Stomach (tissue), 8 donors: ENCODE measurements at regions not wholly inside any gene's neighbourhood (a gene's known extent, or its start where the extent isn't known, plus 50 kb on each side); places are given as distances from the start of the nearest gene placed in this dataset.

ENCODE experiments used
- DNase-seq, 2 donors: peaks; one replicate each; pipeline versions ENCODE4 v3.0.0 to v3.0.0-alpha.2; 2013 to 2019
- H3K27ac ChIP-seq, 5 donors: fragments of 200-600 bp in 4 of 5; sonication (generic) in 4 of 5; one replicate each; pipeline ENCODE4 v1.5.1; 2013 to 2019; ENCODE audit warnings: mild to moderate bottlenecking in 1 of 5, moderate library complexity in 1 of 5
- H3K27me3 ChIP-seq, 3 donors: fragments of 200-600 bp; sonication (generic); one replicate each; pipeline ENCODE4 v1.5.1; 2017 to 2019; ENCODE audit warnings: mixed run types in 1 of 3
- H3K36me3 ChIP-seq, 4 donors: fragments of 200-600 bp; sonication (generic); 1 replicate in 3 of 4; 2 replicates in 1 of 4; pipeline ENCODE4 v1.5.1; 2016 to 2019
- H3K4me1 ChIP-seq, 4 donors: fragments of 200-600 bp; sonication (generic); one replicate each; pipeline ENCODE4 v1.5.1; 2016 to 2019
- H3K4me3 ChIP-seq, 4 donors: fragments of 200-600 bp; sonication (generic) in 3 of 4; one replicate each; pipeline ENCODE4 v1.5.1; 2016 to 2019; ENCODE audit warnings: mild to moderate bottlenecking in 1 of 4
- H3K9me3 ChIP-seq, 4 donors: fragments of 200-600 bp; sonication (generic); one replicate each; pipeline ENCODE4 v1.5.1; 2016 to 2019
- CTCF ChIP-seq, 7 experiments: fragments of 450-650 bp in 4 of 7; fragments of 200-600 bp in 3 of 7; sonication (generic) in 3 of 7; IDR thresholded peaks; one replicate each; pipeline ENCODE4 v1.5.1; 2016 to 2019; ENCODE audit warnings: antibody characterized with exemption in 7 of 7, control low read depth in 2 of 7, mild to moderate bottlenecking in 1 of 7
- EP300 ChIP-seq: sonication (generic); formaldehyde crosslinking; IDR thresholded peaks from one replicate; pipeline ENCODE4 v1.6.1; 2017; ENCODE audit warnings: antibody characterized with exemption
- POLR2A ChIP-seq, 4 donors: fragments of 450-650 bp; IDR thresholded peaks; one replicate each; pipeline ENCODE4 v1.6.1; 2016; ENCODE audit warnings: antibody characterized with exemption in 4 of 4, control low read depth in 2 of 4, mild to moderate bottlenecking in 1 of 4, moderate library complexity in 1 of 4
- POLR2AphosphoS5 ChIP-seq, 3 donors: sonication (generic); formaldehyde crosslinking; IDR thresholded peaks; one replicate each; pipeline ENCODE4 v1.6.1; 2016; ENCODE audit warnings: antibody characterized with exemption in 3 of 3
- WGBS, 5 donors: extraction: QIAGEN DNeasy Blood & Tissue Kit in 3 of 5; methylation state at CpG; one replicate each; pipeline versions ENCODE4 v1.1.5 to v1.1.7; 2013 to 2018; 5-methylcytosine and 5-hydroxymethylcytosine counted together
- intact Hi-C: fragments of 100-400 bp; cut with DNase I; formaldehyde crosslinking; loops from one replicate; pipeline ENCODE4 v1.15.1; 2023; ENCODE audit warnings: low total_unique reads
- donor health status: healthy with polysubstance abuse.
- donor health status: Bipolar disorder and iron deficiency.
- donor health status: healthy.

- H3K27ac ChIP-seq: no peak overlapping the region
- no peaks in the 10 kb centered on the region for H3K36me3 ChIP-seq
- no peaks in the 10 kb centered on the region for H3K27me3 ChIP-seq
- H3K4me1 ChIP-seq: no peaks in the 10 kb centered on the region
- DNase-seq: no peak
- no peaks in the 10 kb centered on the region for H3K9me3 ChIP-seq
- TF ChIP-seq EP300: no peak
- no peak for TF ChIP-seq POLR2AphosphoS5 (IDR thresholded peaks at IDR 0.05)
- TF ChIP-seq CTCF (IDR thresholded peaks at IDR 0.05): no peak
- no peak for TF ChIP-seq POLR2A (IDR thresholded peaks at IDR 0.05)
- intact Hi-C loops: no loop called here
- no peak overlapping the region for H3K4me3 ChIP-seq
- 54 to 68% (median 59%) methylated on average over 1 of the region's 1 CpG for WGBS, 5 donors
These were observed 138.6 kb downstream of the PDCD6IP start for GRCh38 chr3:33936921-33937525.

- 81 to 93% (median 89%) methylated on average over 1 of the region's 1 CpG for WGBS, 5 donors
- no peak for DNase-seq
- H3K36me3 ChIP-seq: no peaks in the 10 kb centered on the region
- intact Hi-C loops: no loop called here
- no peak overlapping the region for H3K4me3 ChIP-seq
- H3K4me1 ChIP-seq: no peaks in the 10 kb centered on the region
- H3K9me3 ChIP-seq: no peaks in the 10 kb centered on the region
- no peak overlapping the region for H3K27ac ChIP-seq
- no peak for TF ChIP-seq EP300
- TF ChIP-seq CTCF (IDR thresholded peaks at IDR 0.05): no peak
- TF ChIP-seq POLR2A (IDR thresholded peaks at IDR 0.05): no peak
- no peak for TF ChIP-seq POLR2AphosphoS5 (IDR thresholded peaks at IDR 0.05)
- H3K27me3 ChIP-seq: no peaks in the 10 kb centered on the region
These were observed 139.2 kb downstream of the PDCD6IP start for GRCh38 chr3:33937628-33938027.

GRCh38 chr3:33940149-33940548 is 141.7 kb downstream of the PDCD6IP start:
- no peaks in the 10 kb centered on the region for H3K4me1 ChIP-seq
- H3K4me3 ChIP-seq: no peak overlapping the region
- H3K9me3 ChIP-seq: no peaks in the 10 kb centered on the region
- no peaks in the 10 kb centered on the region for H3K27me3 ChIP-seq
- no peak for TF ChIP-seq EP300
- TF ChIP-seq POLR2A (IDR thresholded peaks at IDR 0.05): no peak
- TF ChIP-seq CTCF (IDR thresholded peaks at IDR 0.05): no peak
- no peak for TF ChIP-seq POLR2AphosphoS5 (IDR thresholded peaks at IDR 0.05)
- WGBS, 5 donors: 60 to 68% (median 63%) methylated on average over 5 of the region's 5 CpGs
- H3K27ac ChIP-seq: no peak overlapping the region
- intact Hi-C loops: no loop called here
- no peaks in the 10 kb centered on the region for H3K36me3 ChIP-seq
- no peak for DNase-seq

GRCh38 chr3:33940736-33941135 is 142.3 kb downstream of the PDCD6IP start:
- TF ChIP-seq POLR2AphosphoS5 (IDR thresholded peaks at IDR 0.05) (no peak), CTCF (IDR thresholded peaks at IDR 0.05) (no peak), POLR2A (IDR thresholded peaks at IDR 0.05) (no peak), EP300 (no peak)
- Histone ChIP-seq H3K27ac (no peak overlapping the region), H3K9me3 (no peaks in the 10 kb centered on the region), H3K27me3 (no peaks in the 10 kb centered on the region), H3K4me1 (no peaks in the 10 kb centered on the region), H3K36me3 (no peaks in the 10 kb centered on the region), H3K4me3 (no peak overlapping the region)
- no peak for DNase-seq
- intact Hi-C loops: no loop called here
- 63 to 73% (median 73%) methylated on average over 4 of the region's 4 CpGs for WGBS, 5 donors
